ENCODE measurements at regions not wholly inside any gene's neighbourhood (a gene's known extent, or its start where the extent isn't known, plus 50 kb on each side); places are given as distances from the start of the nearest gene placed in this dataset.

DNA sequence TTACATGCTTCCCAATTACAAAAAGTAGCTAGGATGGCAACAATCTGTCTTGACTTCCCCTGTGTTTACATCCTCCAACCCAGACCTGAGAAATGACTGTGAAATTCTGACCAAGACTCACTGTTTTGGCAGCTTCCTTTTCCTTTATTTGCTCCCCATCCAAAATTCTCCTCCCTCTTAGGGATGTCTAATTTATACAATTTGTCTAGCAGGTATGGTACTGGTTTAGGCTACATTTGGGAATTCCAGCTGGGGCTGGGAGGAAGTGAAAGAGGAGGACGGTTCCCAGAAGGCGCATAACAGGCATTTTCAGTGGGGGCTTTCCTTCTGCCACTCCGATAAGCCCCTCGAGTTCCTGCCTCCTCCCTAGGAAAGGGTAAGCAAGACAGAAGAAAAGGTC lies 231.5 kb upstream of the BTBD3 start:
- ChIA-PET POLR2A (no interaction called here), RAD21 (ENCODE audit: low non-redundant PET in 1 of 2, low total read pairs in 2 of 2, uncharacterized antibody in 2 of 2, unreplicated experiment in 2 of 2) (no interaction called here), CTCF (no interaction called here)
- Histone ChIP-seq H3K9ac (ENCODE audit: low read length) (no peak overlapping the region), H3K4me2 (ENCODE audit: low read length) (no peak overlapping the region), H3K79me2 (ENCODE audit: insufficient read depth, low read length) (no peaks in the 10 kb centered on the region), H2AFZ (ENCODE audit: low read depth, low read length, poor library complexity, severe bottlenecking) (no peak overlapping the region), H3K27ac (ENCODE audit: low read depth, low read length) (no peak overlapping the region), H3K9me3 (ENCODE audit: control insufficient read depth in 1 of 2, insufficient read depth in 1 of 2, low read depth in 1 of 2, low read length in 2 of 2) (no peaks in the 10 kb centered on the region), H3K36me3 (ENCODE audit: control insufficient read depth in 1 of 2, insufficient read depth in 2 of 2, low read length in 2 of 2) (no peaks in the 10 kb centered on the region), H3K4me1 (ENCODE audit: control insufficient read depth in 1 of 2, insufficient read depth in 2 of 2, low read length in 2 of 2) (no peaks in the 10 kb centered on the region; a peak in 1 of 4 replicates), H3K4me3 (replicated peaks in 1 of 2; ENCODE audit: low read depth in 1 of 2, low read length in 2 of 2) (no peak overlapping the region), H4K20me1 (ENCODE audit: insufficient read depth) (no peaks in the 10 kb centered on the region), H3K27me3 (ENCODE audit: insufficient read depth, low read length) (no peaks in the 10 kb centered on the region), H3K9me2 (ENCODE audit: insufficient read depth) (no peaks in the 10 kb centered on the region)
- DNase-seq (ENCODE audit: low read depth, low spot score) = no peak
- no TSS peak for BruUV-seq (replicated peaks)
- no peak for TF ChIP-seq POLR2A (IDR thresholded peaks at IDR 0.05; ENCODE audit: borderline replicate concordance, extremely low read depth, insufficient read depth, insufficient read length)
- TF ChIP-seq ZNF274 (IDR thresholded peaks at IDR 0.05; ENCODE audit: low read depth, low read length) = no peak
- TF ChIP-seq ZFX (IDR thresholded peaks at IDR 0.05) = no peak
- TF ChIP-seq YY1 (IDR thresholded peaks at IDR 0.05; ENCODE audit: extremely low read depth, insufficient replicate concordance, low read depth, low read length) = no peak
- TF ChIP-seq, protein P1, sequence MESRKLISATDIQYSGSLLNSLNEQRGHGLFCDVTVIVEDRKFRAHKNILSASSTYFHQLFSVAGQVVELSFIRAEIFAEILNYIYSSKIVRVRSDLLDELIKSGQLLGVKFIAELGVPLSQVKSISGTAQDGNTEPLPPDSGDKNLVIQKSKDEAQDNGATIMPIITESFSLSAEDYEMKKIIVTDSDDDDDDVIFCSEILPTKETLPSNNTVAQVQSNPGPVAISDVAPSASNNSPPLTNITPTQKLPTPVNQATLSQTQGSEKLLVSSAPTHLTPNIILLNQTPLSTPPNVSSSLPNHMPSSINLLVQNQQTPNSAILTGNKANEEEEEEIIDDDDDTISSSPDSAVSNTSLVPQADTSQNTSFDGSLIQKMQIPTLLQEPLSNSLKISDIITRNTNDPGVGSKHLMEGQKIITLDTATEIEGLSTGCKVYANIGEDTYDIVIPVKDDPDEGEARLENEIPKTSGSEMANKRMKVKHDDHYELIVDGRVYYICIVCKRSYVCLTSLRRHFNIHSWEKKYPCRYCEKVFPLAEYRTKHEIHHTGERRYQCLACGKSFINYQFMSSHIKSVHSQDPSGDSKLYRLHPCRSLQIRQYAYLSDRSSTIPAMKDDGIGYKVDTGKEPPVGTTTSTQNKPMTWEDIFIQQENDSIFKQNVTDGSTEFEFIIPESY (IDR thresholded peaks at IDR 0.05; ENCODE audit: extremely low read depth, insufficient replicate concordance, low read length) = no peak
- no peak for TF ChIP-seq SRF (IDR thresholded peaks at IDR 0.05; ENCODE audit: low read depth)
- no peak for TF ChIP-seq FOSL1 (IDR thresholded peaks at IDR 0.05; ENCODE audit: low read depth)
- no peak for TF ChIP-seq RAD21 (IDR thresholded peaks at IDR 0.05; ENCODE audit: low read depth)
- no peak for TF ChIP-seq CEBPB (IDR thresholded peaks at IDR 0.05; ENCODE audit: low read depth)
- TF ChIP-seq, protein P2, sequence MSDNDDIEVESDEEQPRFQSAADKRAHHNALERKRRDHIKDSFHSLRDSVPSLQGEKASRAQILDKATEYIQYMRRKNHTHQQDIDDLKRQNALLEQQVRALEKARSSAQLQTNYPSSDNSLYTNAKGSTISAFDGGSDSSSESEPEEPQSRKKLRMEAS (IDR thresholded peaks at IDR 0.05) = no peak
- TF ChIP-seq ELF1 (IDR thresholded peaks at IDR 0.05; ENCODE audit: borderline replicate concordance, low read depth) = no peak
- TF ChIP-seq EZH2 (IDR thresholded peaks at IDR 0.05) = no peak
- no peak for TF ChIP-seq JUND (IDR thresholded peaks at IDR 0.05)
- TF ChIP-seq EZH2phosphoT487 (IDR thresholded peaks at IDR 0.05; ENCODE audit: borderline replicate concordance) = no peak
- no peak for TF ChIP-seq SIN3A (IDR thresholded peaks at IDR 0.05; ENCODE audit: low read depth)
- TF ChIP-seq, protein P3, sequence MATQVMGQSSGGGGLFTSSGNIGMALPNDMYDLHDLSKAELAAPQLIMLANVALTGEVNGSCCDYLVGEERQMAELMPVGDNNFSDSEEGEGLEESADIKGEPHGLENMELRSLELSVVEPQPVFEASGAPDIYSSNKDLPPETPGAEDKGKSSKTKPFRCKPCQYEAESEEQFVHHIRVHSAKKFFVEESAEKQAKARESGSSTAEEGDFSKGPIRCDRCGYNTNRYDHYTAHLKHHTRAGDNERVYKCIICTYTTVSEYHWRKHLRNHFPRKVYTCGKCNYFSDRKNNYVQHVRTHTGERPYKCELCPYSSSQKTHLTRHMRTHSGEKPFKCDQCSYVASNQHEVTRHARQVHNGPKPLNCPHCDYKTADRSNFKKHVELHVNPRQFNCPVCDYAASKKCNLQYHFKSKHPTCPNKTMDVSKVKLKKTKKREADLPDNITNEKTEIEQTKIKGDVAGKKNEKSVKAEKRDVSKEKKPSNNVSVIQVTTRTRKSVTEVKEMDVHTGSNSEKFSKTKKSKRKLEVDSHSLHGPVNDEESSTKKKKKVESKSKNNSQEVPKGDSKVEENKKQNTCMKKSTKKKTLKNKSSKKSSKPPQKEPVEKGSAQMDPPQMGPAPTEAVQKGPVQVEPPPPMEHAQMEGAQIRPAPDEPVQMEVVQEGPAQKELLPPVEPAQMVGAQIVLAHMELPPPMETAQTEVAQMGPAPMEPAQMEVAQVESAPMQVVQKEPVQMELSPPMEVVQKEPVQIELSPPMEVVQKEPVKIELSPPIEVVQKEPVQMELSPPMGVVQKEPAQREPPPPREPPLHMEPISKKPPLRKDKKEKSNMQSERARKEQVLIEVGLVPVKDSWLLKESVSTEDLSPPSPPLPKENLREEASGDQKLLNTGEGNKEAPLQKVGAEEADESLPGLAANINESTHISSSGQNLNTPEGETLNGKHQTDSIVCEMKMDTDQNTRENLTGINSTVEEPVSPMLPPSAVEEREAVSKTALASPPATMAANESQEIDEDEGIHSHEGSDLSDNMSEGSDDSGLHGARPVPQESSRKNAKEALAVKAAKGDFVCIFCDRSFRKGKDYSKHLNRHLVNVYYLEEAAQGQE (IDR thresholded peaks at IDR 0.05; ENCODE audit: low read depth) = no peak
- no peak for TF ChIP-seq SP1 (IDR thresholded peaks at IDR 0.05; ENCODE audit: low read depth)
- TF ChIP-seq CBX3 (IDR thresholded peaks at IDR 0.05; ENCODE audit: low read depth) = no peak
- TF ChIP-seq TCF7L2 (IDR thresholded peaks at IDR 0.05; ENCODE audit: borderline replicate concordance, extremely low read depth, insufficient read depth, insufficient read length) = no peak
- ATAC-seq = no peak
- intact Hi-C loops (cut with micrococcal nuclease) = no loop called here
